ENCODE measurements at regions not wholly inside any gene's neighbourhood (a gene's known extent, or its start where the extent isn't known, plus 50 kb on each side); places are given as distances from the start of the nearest gene placed in this dataset.

- peaks cover 15% of the 10 kb centered on the region; the same call in 1 of the 2 replicates for H4K20me1 ChIP-seq (ENCODE audit: insufficient read depth)
- H3K36me3 ChIP-seq (replicated peaks in 1 of 2; ENCODE audit: control insufficient read depth in 1 of 2, insufficient read depth in 2 of 2, low read length in 1 of 2): peaks cover 2 to 9% of the 10 kb centered on the region in 2 experiments
- no peak for TF ChIP-seq MXI1 (IDR thresholded peaks at IDR 0.05; ENCODE audit: low read depth, low read length)
- TF ChIP-seq TAF1 (IDR thresholded peaks at IDR 0.05; ENCODE audit: borderline replicate concordance, low read depth, low read length): no peak
- TF ChIP-seq NRF1 (IDR thresholded peaks at IDR 0.05; ENCODE audit: low read depth, low read length): no peak
- TF ChIP-seq MAX (IDR thresholded peaks at IDR 0.05; ENCODE audit: low read depth): no peak
- TF ChIP-seq JUND (IDR thresholded peaks at IDR 0.05): no peak
- TF ChIP-seq RFX5 (IDR thresholded peaks at IDR 0.05; ENCODE audit: low read length): no peak
- TF ChIP-seq FOXM1 (IDR thresholded peaks at IDR 0.05; ENCODE audit: low read depth): no peak
- TF ChIP-seq FOSL2 (IDR thresholded peaks at IDR 0.05; ENCODE audit: borderline replicate concordance, low read depth): no peak
- TF ChIP-seq EZH2phosphoT487 (IDR thresholded peaks at IDR 0.05; ENCODE audit: borderline replicate concordance, low read depth): no peak
- TF ChIP-seq USF1 (IDR thresholded peaks at IDR 0.05; ENCODE audit: borderline replicate concordance, low read depth): no peak
- no peak for TF ChIP-seq ELF1 (IDR thresholded peaks at IDR 0.05)
- TF ChIP-seq, protein P1, sequence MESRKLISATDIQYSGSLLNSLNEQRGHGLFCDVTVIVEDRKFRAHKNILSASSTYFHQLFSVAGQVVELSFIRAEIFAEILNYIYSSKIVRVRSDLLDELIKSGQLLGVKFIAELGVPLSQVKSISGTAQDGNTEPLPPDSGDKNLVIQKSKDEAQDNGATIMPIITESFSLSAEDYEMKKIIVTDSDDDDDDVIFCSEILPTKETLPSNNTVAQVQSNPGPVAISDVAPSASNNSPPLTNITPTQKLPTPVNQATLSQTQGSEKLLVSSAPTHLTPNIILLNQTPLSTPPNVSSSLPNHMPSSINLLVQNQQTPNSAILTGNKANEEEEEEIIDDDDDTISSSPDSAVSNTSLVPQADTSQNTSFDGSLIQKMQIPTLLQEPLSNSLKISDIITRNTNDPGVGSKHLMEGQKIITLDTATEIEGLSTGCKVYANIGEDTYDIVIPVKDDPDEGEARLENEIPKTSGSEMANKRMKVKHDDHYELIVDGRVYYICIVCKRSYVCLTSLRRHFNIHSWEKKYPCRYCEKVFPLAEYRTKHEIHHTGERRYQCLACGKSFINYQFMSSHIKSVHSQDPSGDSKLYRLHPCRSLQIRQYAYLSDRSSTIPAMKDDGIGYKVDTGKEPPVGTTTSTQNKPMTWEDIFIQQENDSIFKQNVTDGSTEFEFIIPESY (IDR thresholded peaks at IDR 0.05; ENCODE audit: borderline replicate concordance, low read depth): no peak
- no peak for TF ChIP-seq TCF12 (IDR thresholded peaks at IDR 0.05)
- no peak for TF ChIP-seq YY1 (IDR thresholded peaks at IDR 0.05; ENCODE audit: low read depth)
- TF ChIP-seq IRF3 (IDR thresholded peaks at IDR 0.05; ENCODE audit: low read depth, low read length): no peak
- no peak overlapping the region for H3K4me2 ChIP-seq
- no peak overlapping the region for H3K27ac ChIP-seq (ENCODE audit: low read depth in 2 of 2, low read length in 1 of 2)
- no peaks in the 10 kb centered on the region for H3K9me2 ChIP-seq
- H3K9ac ChIP-seq: no peak overlapping the region
- H2AFZ ChIP-seq (ENCODE audit: low read depth): no peak overlapping the region
- no peaks in the 10 kb centered on the region for H3K9me3 ChIP-seq
- ChIA-PET CTCF (no interaction called here), POLR2A (no interaction called here)
- peaks cover 0 to 14% of the 10 kb centered on the region in 2 experiments; a peak in 1 of 4 replicates for H3K4me1 ChIP-seq (ENCODE audit: control insufficient read depth in 1 of 2, insufficient read depth in 2 of 2, low read depth in 1 of 2, low read length in 1 of 2)
- DNase-seq: no peak
- 93% methylated on average over 4 of the region's 4 CpGs for WGBS (ENCODE audit: low lambda C conversion rate)
- no peak overlapping the region for H3K4me3 ChIP-seq (ENCODE audit: low read depth in 2 of 2, low read length in 1 of 2)
- H3K79me2 ChIP-seq (ENCODE audit: insufficient read depth): peaks cover 30% of the 10 kb centered on the region
- H3K27me3 ChIP-seq (ENCODE audit: insufficient read depth): no peaks in the 10 kb centered on the region
- H3F3A ChIP-seq (replicated peaks; ENCODE audit: insufficient read depth): peaks cover 5% of the 10 kb centered on the region
Measured at GRCh38 chr7:112874909-112875308, 84.7 kb upstream of the TMEM168 start.

All from SK-N-SH (cell line).